Activated T-cell treated with anti-CD3 and anti-CD28 coated beads for 48 hours (primary cell): ENCODE measurements at regions not wholly inside any gene's neighbourhood (a gene's known extent, or its start where the extent isn't known, plus 50 kb on each side); places are given as distances from the start of the nearest gene placed in this dataset.

Experiments used
- DNase-seq: peaks from one replicate; pipeline ENCODE4 v3.0.0-alpha.2; 2020; ENCODE audit warnings: low read depth

GRCh38 chr2:12315224-12315623, 401.5 kb upstream of the TRIB2 start:
- DNase-seq, result no peak

GRCh38 chr2:12316476-12316875, 400.3 kb upstream of the TRIB2 start:
- no peak for DNase-seq

- DNase-seq, result no peak
These were observed 399.4 kb upstream of the TRIB2 start for GRCh38 chr2:12317286-12317685.

GRCh38 chr2:12317814-12318426, 398.8 kb upstream of the TRIB2 start:
- no peak for DNase-seq

- DNase-seq, result no peak
These were observed 398.2 kb upstream of the TRIB2 start for GRCh38 chr2:12318427-12319057.

GRCh38 chr2:12320027-12320734, 396.6 kb upstream of the TRIB2 start:
- DNase-seq, result no peak

GRCh38 chr2:12320991-12321641, 395.6 kb upstream of the TRIB2 start:
- DNase-seq, result no peak

- DNase-seq, result no peak
These were observed 394.9 kb upstream of the TRIB2 start for GRCh38 chr2:12321886-12322285.

- no peak for DNase-seq
These were observed 390.9 kb upstream of the TRIB2 start for GRCh38 chr2:12325806-12326205.

GRCh38 chr2:12326449-12327190, 390.1 kb upstream of the TRIB2 start:
- DNase-seq, result no peak

GRCh38 chr2:12330916-12331315, 385.8 kb upstream of the TRIB2 start:
- no peak for DNase-seq

- DNase-seq, result no peak
These were observed 385.0 kb upstream of the TRIB2 start for GRCh38 chr2:12331698-12332097.

GRCh38 chr2:12333293-12333692, 383.4 kb upstream of the TRIB2 start:
- DNase-seq, result no peak

GRCh38 chr2:12334412-12334966, 382.2 kb upstream of the TRIB2 start:
- DNase-seq, result no peak

GRCh38 chr2:12335131-12335530, 381.6 kb upstream of the TRIB2 start:
- DNase-seq, result no peak

- DNase-seq, result no peak
These were observed 380.7 kb upstream of the TRIB2 start for GRCh38 chr2:12335995-12336394.

GRCh38 chr2:12338946-12339697, 377.6 kb upstream of the TRIB2 start:
- DNase-seq, result no peak

- DNase-seq, result no peak
These were observed 376.6 kb upstream of the TRIB2 start for GRCh38 chr2:12340164-12340563.

GRCh38 chr2:12341215-12341614, 375.5 kb upstream of the TRIB2 start:
- no peak for DNase-seq

GRCh38 chr2:12341920-12342319, 374.8 kb upstream of the TRIB2 start:
- DNase-seq, result no peak

GRCh38 chr2:12343141-12343540, 373.6 kb upstream of the TRIB2 start:
- DNase-seq, result no peak
